Duodenal mucosa (tissue), 2 donors: ENCODE measurements at regions not wholly inside any gene's neighbourhood (a gene's known extent, or its start where the extent isn't known, plus 50 kb on each side); places are given as distances from the start of the nearest gene placed in this dataset.
"Not testable (repeated sequence)": the region's sequence is repeated elsewhere in the genome, so short reads cannot be mapped to it uniquely, and the experiment has no call there.

Source experiments
- H3K27ac ChIP-seq: one replicate; pipeline ENCODE4 v1.7.0; 2013; ENCODE audit warnings: low read depth, low read length
- H3K27me3 ChIP-seq, 2 donors: one replicate each; pipeline ENCODE4 v1.7.0; 2013; ENCODE audit warnings: low read length in 2 of 2, control low read depth in 1 of 2; ENCODE audit not compliant: insufficient read depth in 2 of 2, control insufficient read depth in 1 of 2
- H3K36me3 ChIP-seq, 2 donors: one replicate each; pipeline ENCODE4 v1.7.0; 2013; ENCODE audit warnings: low read length in 2 of 2, control low read depth in 1 of 2; ENCODE audit not compliant: insufficient read depth in 2 of 2, control insufficient read depth in 1 of 2
- H3K4me1 ChIP-seq, 2 donors: one replicate each; pipeline ENCODE4 v1.7.0; 2013; ENCODE audit warnings: low read length in 2 of 2, control low read depth in 1 of 2; ENCODE audit not compliant: insufficient read depth in 2 of 2, control insufficient read depth in 1 of 2
- H3K4me3 ChIP-seq, 2 donors: one replicate each; pipeline ENCODE4 v1.7.0; 2013; ENCODE audit warnings: low read length in 2 of 2, low read depth in 1 of 2
- H3K9ac ChIP-seq, 2 donors: one replicate each; pipeline ENCODE4 v1.7.0; 2013; ENCODE audit warnings: low read length in 2 of 2, low read depth in 1 of 2
- H3K9me3 ChIP-seq, 2 donors: one replicate each; pipeline ENCODE4 v1.7.0; 2013; ENCODE audit warnings: low read length in 2 of 2, control low read depth in 1 of 2; ENCODE audit not compliant: control insufficient read depth in 1 of 2

GRCh38 chrX:143231492-143231891 is 205.8 kb downstream of the SPANXN4 start:
- Histone ChIP-seq H3K4me3 (no peak overlapping the region), H3K36me3 (no peaks in the 10 kb centered on the region), H3K9ac (no peak overlapping the region), H3K4me1 (no peaks in the 10 kb centered on the region), H3K27ac (no peak overlapping the region), H3K27me3 (no peaks in the 10 kb centered on the region), H3K9me3 (no peaks in the 10 kb centered on the region)

GRCh38 chrX:143228600-143228999 is 202.9 kb downstream of the SPANXN4 start:
- not testable (repeated sequence) for H3K9me3 ChIP-seq, H3K4me1 ChIP-seq, H3K27me3 ChIP-seq, H3K36me3 ChIP-seq, H3K27ac ChIP-seq, H3K4me3 ChIP-seq, H3K9ac ChIP-seq

- Histone ChIP-seq H3K9me3 (no peaks in the 10 kb centered on the region), H3K36me3 (no peaks in the 10 kb centered on the region), H3K27ac (no peak overlapping the region), H3K4me1 (no peaks in the 10 kb centered on the region), H3K9ac (no peak overlapping the region), H3K4me3 (no peak overlapping the region), H3K27me3 (no peaks in the 10 kb centered on the region)
These were observed 181.2 kb downstream of the SPANXN4 start for GRCh38 chrX:143206966-143207365.

GRCh38 chrX:143171703-143172102 is 146.0 kb downstream of the SPANXN4 start:
- no peaks in the 10 kb centered on the region for H3K36me3 ChIP-seq
- no peaks in the 10 kb centered on the region for H3K27me3 ChIP-seq
- H3K9ac ChIP-seq = no peak overlapping the region
- no peak overlapping the region for H3K4me3 ChIP-seq
- no peak overlapping the region for H3K27ac ChIP-seq
- no peaks in the 10 kb centered on the region for H3K4me1 ChIP-seq
- no peaks in the 10 kb centered on the region for H3K9me3 ChIP-seq

- Histone ChIP-seq H3K27me3 (no peaks in the 10 kb centered on the region), H3K4me1 (no peaks in the 10 kb centered on the region), H3K36me3 (no peaks in the 10 kb centered on the region), H3K9me3 (no peaks in the 10 kb centered on the region), H3K9ac (no peak overlapping the region), H3K4me3 (no peak overlapping the region), H3K27ac (no peak overlapping the region)
These were observed 140.1 kb downstream of the SPANXN4 start for GRCh38 chrX:143165778-143166177.

- no peak overlapping the region for H3K9ac ChIP-seq
- no peak overlapping the region for H3K27ac ChIP-seq
- H3K4me3 ChIP-seq = no peak overlapping the region
- H3K27me3 ChIP-seq = no peaks in the 10 kb centered on the region
- H3K36me3 ChIP-seq = no peaks in the 10 kb centered on the region
- no peaks in the 10 kb centered on the region for H3K9me3 ChIP-seq
- no peaks in the 10 kb centered on the region for H3K4me1 ChIP-seq
These were observed 114.0 kb downstream of the SPANXN4 start for GRCh38 chrX:143139681-143140080.

GRCh38 chrX:143121477-143121876 is 95.7 kb downstream of the SPANXN4 start:
- Histone ChIP-seq H3K27me3 (no peaks in the 10 kb centered on the region), H3K27ac (no peak overlapping the region), H3K9ac (no peak overlapping the region), H3K36me3 (no peaks in the 10 kb centered on the region), H3K4me1 (no peaks in the 10 kb centered on the region), H3K4me3 (no peak overlapping the region), H3K9me3 (no peaks in the 10 kb centered on the region)

GRCh38 chrX:143115466-143115865 is 89.7 kb downstream of the SPANXN4 start:
- H3K9ac ChIP-seq = no peak overlapping the region
- H3K9me3 ChIP-seq = peaks cover 0 to 2% of the 10 kb centered on the region in 2 donors
- no peak overlapping the region for H3K4me3 ChIP-seq
- H3K27me3 ChIP-seq = no peaks in the 10 kb centered on the region
- no peaks in the 10 kb centered on the region for H3K4me1 ChIP-seq
- no peaks in the 10 kb centered on the region for H3K36me3 ChIP-seq
- no peak overlapping the region for H3K27ac ChIP-seq

GRCh38 chrX:143095816-143096215 is 70.1 kb downstream of the SPANXN4 start:
- H3K27ac ChIP-seq = no peak overlapping the region
- no peaks in the 10 kb centered on the region for H3K27me3 ChIP-seq
- no peaks in the 10 kb centered on the region for H3K9me3 ChIP-seq
- no peaks in the 10 kb centered on the region for H3K36me3 ChIP-seq
- no peak overlapping the region for H3K4me3 ChIP-seq
- H3K4me1 ChIP-seq = no peaks in the 10 kb centered on the region
- H3K9ac ChIP-seq = no peak overlapping the region

- H3K4me3 ChIP-seq = no peak overlapping the region
- H3K36me3 ChIP-seq = no peaks in the 10 kb centered on the region
- H3K9ac ChIP-seq = no peak overlapping the region
- no peaks in the 10 kb centered on the region for H3K27me3 ChIP-seq
- no peaks in the 10 kb centered on the region for H3K4me1 ChIP-seq
- no peaks in the 10 kb centered on the region for H3K9me3 ChIP-seq
- H3K27ac ChIP-seq = no peak overlapping the region
These were observed 69.6 kb downstream of the SPANXN4 start for GRCh38 chrX:143095321-143095720.

- H3K4me3 ChIP-seq = no peak overlapping the region
- no peaks in the 10 kb centered on the region for H3K36me3 ChIP-seq
- no peak overlapping the region for H3K9ac ChIP-seq
- no peak overlapping the region for H3K27ac ChIP-seq
- H3K4me1 ChIP-seq = no peaks in the 10 kb centered on the region
- H3K9me3 ChIP-seq = no peaks in the 10 kb centered on the region
- H3K27me3 ChIP-seq = no peaks in the 10 kb centered on the region
These were observed 68.8 kb downstream of the SPANXN4 start for GRCh38 chrX:143094417-143095023.
